ENCODE measurements at regions not wholly inside any gene's neighbourhood (a gene's known extent, or its start where the extent isn't known, plus 50 kb on each side); places are given as distances from the start of the nearest gene placed in this dataset.

- TF ChIP-seq CTCF (IDR thresholded peaks at IDR 0.05) (no peak), POLR2A (IDR thresholded peaks at IDR 0.05) (no peak)
These were observed 390.6 kb downstream of the NUF2 start for GRCh38 chr1:163712321-163712720.

All from testis (tissue), 2 donors.